Transverse colon (tissue), 4 donors: ENCODE measurements at regions not wholly inside any gene's neighbourhood (a gene's known extent, or its start where the extent isn't known, plus 50 kb on each side); places are given as distances from the start of the nearest gene placed in this dataset.

Experiments
- DNase-seq: peaks from one replicate; pipeline ENCODE4 v3.0.0-alpha.2; 2019
- H3K27ac ChIP-seq, 4 donors: fragments of 200-600 bp; sonication (generic); 2 replicates each; pipeline ENCODE4 v1.5.1; 2016 to 2018; ENCODE audit warnings: inconsistent platforms in 4 of 4
- H3K27me3 ChIP-seq: fragments of 200-600 bp; sonication (generic); 2 replicates; pipeline ENCODE4 v1.5.1; 2017; ENCODE audit warnings: inconsistent platforms
- H3K36me3 ChIP-seq, 4 donors: fragments of 200-600 bp; sonication (generic); 2 replicates each; pipeline ENCODE4 v1.5.1; 2017 to 2019; ENCODE audit warnings: inconsistent platforms in 4 of 4
- H3K4me1 ChIP-seq, 4 donors: fragments of 200-600 bp; sonication (generic); 2 replicates each; pipeline ENCODE4 v1.5.1; 2017 to 2020; ENCODE audit warnings: inconsistent platforms in 4 of 4
- H3K4me3 ChIP-seq, 4 donors: fragments of 200-600 bp; sonication (generic); 1 replicate in 1 of 4; 2 replicates in 3 of 4; pipeline versions ENCODE4 v1.5.1 to v1.6.1; 2017 to 2019; ENCODE audit warnings: inconsistent platforms in 4 of 4
- H3K9me3 ChIP-seq, 2 donors: fragments of 200-600 bp; sonication (generic); 2 replicates each; pipeline ENCODE4 v1.5.1; 2017 to 2019; ENCODE audit warnings: inconsistent platforms in 2 of 2
- CTCF ChIP-seq, 5 experiments: fragments of 200-600 bp in 3 of 5; fragments of 450-650 bp in 2 of 5; sonication (generic) in 3 of 5; IDR thresholded peaks; 1 replicate in 2 of 5; 2 replicates in 3 of 5; pipeline ENCODE4 v1.5.1; 2016 to 2017; ENCODE audit warnings: antibody characterized with exemption in 5 of 5, inconsistent platforms in 3 of 5, mild to moderate bottlenecking in 2 of 5, moderate library complexity in 1 of 5
- EP300 ChIP-seq: sonication (generic); formaldehyde crosslinking; IDR thresholded peaks from one replicate; pipeline ENCODE4 v1.6.1; 2017; ENCODE audit warnings: antibody characterized with exemption, low read depth
- POLR2A ChIP-seq: fragments of 450-650 bp; IDR thresholded peaks from one replicate; pipeline ENCODE4 v1.6.1; 2016; ENCODE audit warnings: antibody characterized with exemption, mild to moderate bottlenecking, moderate library complexity
- POLR2AphosphoS5 ChIP-seq, 3 donors: sonication (generic); formaldehyde crosslinking; IDR thresholded peaks; one replicate each; pipeline ENCODE4 v1.6.1; 2016; ENCODE audit warnings: antibody characterized with exemption in 3 of 3
- WGBS, 2 donors: methylation state at CpG; one replicate each; pipeline ENCODE4 v1.1.5; 2018; ENCODE audit warnings: low coverage in 1 of 2; 5-methylcytosine and 5-hydroxymethylcytosine counted together
- in situ Hi-C, 4 donors: fragments of 200-750 bp; cut with MboI; loops; one replicate each; pipeline versions ENCODE4 v1.15.0 to v1.15.1; 2017; ENCODE audit warnings: low sequenced_read_pairs in 3 of 4, low pct_ligation_motif_present in 1 of 4, low pct_unique_long_range_greater_than_20kb in 1 of 4
- intact Hi-C: fragments of 100-400 bp; cut with DNase I; formaldehyde crosslinking; loops from one replicate; pipeline ENCODE4 v1.15.1; 2023; ENCODE audit warnings: low total_unique reads

DNA sequence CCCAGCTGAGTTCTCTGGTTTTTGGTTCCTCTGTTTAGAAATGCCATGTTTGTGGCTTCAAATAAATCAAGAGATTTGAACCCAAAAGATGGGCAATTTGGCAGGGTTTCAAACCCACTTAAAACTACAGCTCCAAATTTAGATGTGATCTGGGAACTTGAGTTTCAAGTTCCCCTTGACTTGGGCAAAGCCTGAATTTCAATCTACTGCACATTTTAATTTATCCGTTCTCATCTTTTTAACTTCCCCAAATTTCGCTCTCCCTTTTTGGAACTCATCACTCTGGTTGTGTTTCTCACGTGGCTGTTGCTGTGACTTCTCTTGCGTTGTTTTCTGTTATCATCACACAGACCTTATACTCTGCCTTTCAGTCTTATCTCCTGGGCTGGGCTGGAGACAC is 230.9 kb downstream of the CDC5L start:
- H3K36me3 ChIP-seq = no peaks in the 10 kb centered on the region
- in situ Hi-C loops = no loop called here
- no peak overlapping the region for H3K27ac ChIP-seq
- TF ChIP-seq CTCF (IDR thresholded peaks at IDR 0.05) = no peak
- TF ChIP-seq POLR2A = no peak
- no peak for TF ChIP-seq EP300
- no peak for TF ChIP-seq POLR2AphosphoS5 (IDR thresholded peaks at IDR 0.05)
- intact Hi-C loops = no loop called here
- no peak for DNase-seq
- H3K27me3 ChIP-seq = no peaks in the 10 kb centered on the region
- H3K4me1 ChIP-seq = no peaks in the 10 kb centered on the region
- no peaks in the 10 kb centered on the region for H3K9me3 ChIP-seq
- WGBS, 2 donors = 64 to 67% methylated on average over 4 of the region's 4 CpGs
- no peak overlapping the region for H3K4me3 ChIP-seq

- Histone ChIP-seq H3K27ac (no peak overlapping the region), H3K9me3 (no peaks in the 10 kb centered on the region), H3K27me3 (no peaks in the 10 kb centered on the region), H3K4me1 (no peaks in the 10 kb centered on the region), H3K4me3 (no peak overlapping the region), H3K36me3 (no peaks in the 10 kb centered on the region)
- 85 to 86% methylated on average over 4 of the region's 4 CpGs for WGBS, 2 donors
- no peak for TF ChIP-seq CTCF (IDR thresholded peaks at IDR 0.05)
- TF ChIP-seq POLR2AphosphoS5 (IDR thresholded peaks at IDR 0.05) = no peak
- TF ChIP-seq EP300 = no peak
- TF ChIP-seq POLR2A = no peak
- intact Hi-C loops = no loop called here
- DNase-seq = no peak
- in situ Hi-C loops = no loop called here
These were observed 233.4 kb downstream of the CDC5L start for GRCh38 chr6:44620922-44621321.

DNA sequence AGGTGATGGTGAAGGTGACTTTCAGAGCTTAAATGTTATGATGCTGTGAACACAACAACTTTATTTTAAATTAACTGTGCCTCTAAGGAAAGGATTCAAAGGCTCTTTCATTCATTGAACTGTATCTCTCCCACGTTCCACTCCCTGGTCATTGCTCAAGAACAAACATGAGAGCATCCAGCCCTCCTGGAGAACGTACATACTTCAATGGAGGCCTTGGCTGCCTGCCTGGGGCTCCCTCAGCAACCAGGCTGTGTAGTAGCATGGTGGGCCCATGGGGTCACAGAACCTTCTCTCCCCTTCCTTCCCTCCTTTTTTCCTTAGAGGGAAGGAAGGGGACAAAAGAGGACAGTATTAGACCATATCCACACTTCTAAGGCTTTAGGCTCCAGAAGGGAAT is 234.3 kb downstream of the CDC5L start:
- peaks cover 0 to 2% (median under 1%) of the 10 kb centered on the region in 4 donors for H3K4me1 ChIP-seq
- H3K4me3 ChIP-seq = no peak overlapping the region
- no peak overlapping the region for H3K27ac ChIP-seq
- intact Hi-C loops = no loop called here
- no peaks in the 10 kb centered on the region for H3K27me3 ChIP-seq
- DNase-seq = no peak
- 38 to 50% methylated on average over 2 of the region's 2 CpGs for WGBS, 2 donors
- H3K36me3 ChIP-seq = no peaks in the 10 kb centered on the region
- in situ Hi-C loops = no loop called here
- H3K9me3 ChIP-seq = no peaks in the 10 kb centered on the region
- no peak for TF ChIP-seq EP300
- no peak for TF ChIP-seq POLR2A
- TF ChIP-seq CTCF (IDR thresholded peaks at IDR 0.05) = no peak

GRCh38 chr6:44622555-44622954 is 235.0 kb downstream of the CDC5L start:
- no peak for DNase-seq
- Histone ChIP-seq H3K27me3 (no peaks in the 10 kb centered on the region), H3K9me3 (no peaks in the 10 kb centered on the region), H3K27ac (no peak overlapping the region), H3K4me1 (peaks cover 0 to 6% (median 2%) of the 10 kb centered on the region in 4 donors), H3K4me3 (no peak overlapping the region), H3K36me3 (no peaks in the 10 kb centered on the region)
- TF ChIP-seq EP300 (no peak), POLR2AphosphoS5 (IDR thresholded peaks at IDR 0.05) (no peak), CTCF (IDR thresholded peaks at IDR 0.05) (no peak), POLR2A (no peak)
- in situ Hi-C loops = no loop called here
- WGBS, 2 donors = 73 to 84% methylated on average over 4 to 8 of the region's 8 CpGs
- intact Hi-C loops = no loop called here
